Muscle layer of duodenum (tissue), 2 donors: ENCODE measurements at regions not wholly inside any gene's neighbourhood (a gene's known extent, or its start where the extent isn't known, plus 50 kb on each side); places are given as distances from the start of the nearest gene placed in this dataset.

ENCODE experiments used
- H3K27ac ChIP-seq: one replicate; pipeline ENCODE4 v1.7.0; 2013; ENCODE audit warnings: mild to moderate bottlenecking, low read length
- H3K27me3 ChIP-seq: one replicate; pipeline ENCODE4 v1.7.0; 2013; ENCODE audit warnings: low read depth, mild to moderate bottlenecking, control low read depth, low read length
- H3K36me3 ChIP-seq, 2 donors: one replicate each; pipeline ENCODE4 v1.7.0; 2013; ENCODE audit warnings: low read length in 2 of 2, control low read depth in 1 of 2, mild to moderate bottlenecking in 1 of 2; ENCODE audit not compliant: insufficient read depth in 2 of 2, control insufficient read depth in 1 of 2
- H3K4me1 ChIP-seq, 2 donors: one replicate each; pipeline ENCODE4 v1.7.0; 2013; ENCODE audit warnings: low read length in 2 of 2, mild to moderate bottlenecking in 2 of 2, control low read depth in 1 of 2, moderate library complexity in 1 of 2; ENCODE audit not compliant: insufficient read depth in 2 of 2, control insufficient read depth in 1 of 2
- H3K4me3 ChIP-seq, 2 donors: one replicate each; pipeline ENCODE4 v1.7.0; 2013; ENCODE audit warnings: low read length in 2 of 2, low read depth in 1 of 2, mild to moderate bottlenecking in 1 of 2
- H3K9me3 ChIP-seq, 2 donors: one replicate each; pipeline ENCODE4 v1.7.0; 2013; ENCODE audit warnings: low read length in 2 of 2, control low read depth in 1 of 2, mild to moderate bottlenecking in 1 of 2; ENCODE audit not compliant: control insufficient read depth in 1 of 2
- donor health status: healthy.

GRCh38 chr7:84324136-84324630, 129.6 kb upstream of the SEMA3A start:
- Histone ChIP-seq H3K36me3 (no peaks in the 10 kb centered on the region), H3K4me1 (no peaks in the 10 kb centered on the region), H3K4me3 (no peak overlapping the region), H3K27ac (no peak overlapping the region), H3K9me3 (no peaks in the 10 kb centered on the region), H3K27me3 (no peaks in the 10 kb centered on the region)

GRCh38 chr7:84317536-84317935, 122.9 kb upstream of the SEMA3A start:
- no peaks in the 10 kb centered on the region for H3K9me3 ChIP-seq
- no peaks in the 10 kb centered on the region for H3K36me3 ChIP-seq
- no peaks in the 10 kb centered on the region for H3K4me1 ChIP-seq
- no peak overlapping the region for H3K4me3 ChIP-seq
- H3K27me3 ChIP-seq, result no peaks in the 10 kb centered on the region
- H3K27ac ChIP-seq, result no peak overlapping the region

- Histone ChIP-seq H3K36me3 (no peaks in the 10 kb centered on the region), H3K27me3 (no peaks in the 10 kb centered on the region), H3K9me3 (no peaks in the 10 kb centered on the region), H3K27ac (peak overlapping the region; percentile 74), H3K4me1 (peaks cover 0 to 3% of the 10 kb centered on the region in 2 donors), H3K4me3 (peak overlapping the region; percentile 45 to 53)
Observed at GRCh38 chr7:84314263-84314662, 119.7 kb upstream of the SEMA3A start.

GRCh38 chr7:84304407-84304806, 109.8 kb upstream of the SEMA3A start:
- Histone ChIP-seq H3K27me3 (no peaks in the 10 kb centered on the region), H3K36me3 (no peaks in the 10 kb centered on the region), H3K9me3 (no peaks in the 10 kb centered on the region), H3K27ac (no peak overlapping the region), H3K4me3 (no peak overlapping the region), H3K4me1 (no peaks in the 10 kb centered on the region)

- H3K27me3 ChIP-seq, result no peaks in the 10 kb centered on the region
- H3K27ac ChIP-seq, result no peak overlapping the region
- H3K4me3 ChIP-seq, result no peak overlapping the region
- H3K9me3 ChIP-seq, result no peaks in the 10 kb centered on the region
- H3K36me3 ChIP-seq, result no peaks in the 10 kb centered on the region
- H3K4me1 ChIP-seq, result no peaks in the 10 kb centered on the region
Observed at GRCh38 chr7:84302949-84303348, 108.4 kb upstream of the SEMA3A start.

GRCh38 chr7:84297616-84298015, 103.0 kb upstream of the SEMA3A start:
- no peaks in the 10 kb centered on the region for H3K36me3 ChIP-seq
- no peaks in the 10 kb centered on the region for H3K9me3 ChIP-seq
- no peaks in the 10 kb centered on the region for H3K4me1 ChIP-seq

GRCh38 chr7:84294847-84295455, 100.4 kb upstream of the SEMA3A start:
- Histone ChIP-seq H3K27me3 (no peaks in the 10 kb centered on the region), H3K4me1 (no peaks in the 10 kb centered on the region), H3K9me3 (no peaks in the 10 kb centered on the region), H3K36me3 (no peaks in the 10 kb centered on the region), H3K4me3 (no peak overlapping the region), H3K27ac (no peak overlapping the region)

More at GRCh38 chr7:84297616-84298015, 103.0 kb upstream of the SEMA3A start:
- H3K27ac ChIP-seq, result no peak overlapping the region
- no peak overlapping the region for H3K4me3 ChIP-seq
- H3K27me3 ChIP-seq, result no peaks in the 10 kb centered on the region

- Histone ChIP-seq H3K4me1 (no peaks in the 10 kb centered on the region), H3K36me3 (no peaks in the 10 kb centered on the region), H3K4me3 (no peak overlapping the region), H3K27ac (no peak overlapping the region), H3K9me3 (no peaks in the 10 kb centered on the region), H3K27me3 (no peaks in the 10 kb centered on the region)
Observed at GRCh38 chr7:84294391-84294790, 99.8 kb upstream of the SEMA3A start.

GRCh38 chr7:84291756-84292155, 97.2 kb upstream of the SEMA3A start:
- H3K27ac ChIP-seq, result no peak overlapping the region
- no peaks in the 10 kb centered on the region for H3K4me1 ChIP-seq
- H3K9me3 ChIP-seq, result no peaks in the 10 kb centered on the region
- H3K36me3 ChIP-seq, result no peaks in the 10 kb centered on the region
- no peak overlapping the region for H3K4me3 ChIP-seq
- H3K27me3 ChIP-seq, result no peaks in the 10 kb centered on the region

- H3K36me3 ChIP-seq, result no peaks in the 10 kb centered on the region
- H3K27ac ChIP-seq, result no peak overlapping the region
- no peaks in the 10 kb centered on the region for H3K9me3 ChIP-seq
- H3K27me3 ChIP-seq, result no peaks in the 10 kb centered on the region
- no peaks in the 10 kb centered on the region for H3K4me1 ChIP-seq
- H3K4me3 ChIP-seq, result no peak overlapping the region
Observed at GRCh38 chr7:84283798-84284197, 89.2 kb upstream of the SEMA3A start.

GRCh38 chr7:84281518-84281917, 86.9 kb upstream of the SEMA3A start:
- Histone ChIP-seq H3K36me3 (no peaks in the 10 kb centered on the region), H3K4me1 (no peaks in the 10 kb centered on the region), H3K9me3 (no peaks in the 10 kb centered on the region), H3K4me3 (no peak overlapping the region), H3K27me3 (no peaks in the 10 kb centered on the region), H3K27ac (no peak overlapping the region)

- Histone ChIP-seq H3K9me3 (no peaks in the 10 kb centered on the region), H3K4me3 (no peak overlapping the region), H3K27ac (no peak overlapping the region), H3K27me3 (no peaks in the 10 kb centered on the region), H3K4me1 (no peaks in the 10 kb centered on the region), H3K36me3 (no peaks in the 10 kb centered on the region)
Observed at GRCh38 chr7:84277628-84278224, 83.1 kb upstream of the SEMA3A start.
